ENCODE measurements at regions not wholly inside any gene's neighbourhood (a gene's known extent, or its start where the extent isn't known, plus 50 kb on each side); places are given as distances from the start of the nearest gene placed in this dataset.

DNA sequence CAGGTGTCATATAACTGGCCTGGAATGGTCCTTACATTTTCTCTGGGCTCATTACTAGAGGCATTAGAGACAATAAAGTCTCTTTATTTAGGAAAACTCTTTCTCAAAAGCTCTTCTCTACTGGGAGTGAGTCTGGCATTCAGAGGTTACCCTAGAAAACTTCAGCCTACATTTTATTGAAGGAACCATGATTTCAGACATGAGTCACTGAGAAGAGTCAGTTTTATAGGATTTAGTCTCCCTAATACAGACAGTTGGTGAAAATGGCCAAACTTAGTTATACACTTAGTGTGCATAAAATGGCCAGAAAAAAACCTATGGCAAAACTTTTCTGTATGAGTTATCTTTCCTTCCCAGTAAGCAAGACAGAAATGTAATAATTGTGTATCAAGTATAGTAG, 689.4 kb downstream of the ZEB2 start:
- H3K4me3 ChIP-seq (ENCODE audit: low read length): no peak overlapping the region
- DNase-seq (ENCODE audit: low read depth): no peak
- TF ChIP-seq, protein P1, sequence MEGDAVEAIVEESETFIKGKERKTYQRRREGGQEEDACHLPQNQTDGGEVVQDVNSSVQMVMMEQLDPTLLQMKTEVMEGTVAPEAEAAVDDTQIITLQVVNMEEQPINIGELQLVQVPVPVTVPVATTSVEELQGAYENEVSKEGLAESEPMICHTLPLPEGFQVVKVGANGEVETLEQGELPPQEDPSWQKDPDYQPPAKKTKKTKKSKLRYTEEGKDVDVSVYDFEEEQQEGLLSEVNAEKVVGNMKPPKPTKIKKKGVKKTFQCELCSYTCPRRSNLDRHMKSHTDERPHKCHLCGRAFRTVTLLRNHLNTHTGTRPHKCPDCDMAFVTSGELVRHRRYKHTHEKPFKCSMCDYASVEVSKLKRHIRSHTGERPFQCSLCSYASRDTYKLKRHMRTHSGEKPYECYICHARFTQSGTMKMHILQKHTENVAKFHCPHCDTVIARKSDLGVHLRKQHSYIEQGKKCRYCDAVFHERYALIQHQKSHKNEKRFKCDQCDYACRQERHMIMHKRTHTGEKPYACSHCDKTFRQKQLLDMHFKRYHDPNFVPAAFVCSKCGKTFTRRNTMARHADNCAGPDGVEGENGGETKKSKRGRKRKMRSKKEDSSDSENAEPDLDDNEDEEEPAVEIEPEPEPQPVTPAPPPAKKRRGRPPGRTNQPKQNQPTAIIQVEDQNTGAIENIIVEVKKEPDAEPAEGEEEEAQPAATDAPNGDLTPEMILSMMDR (conservative IDR thresholded peaks at IDR 0.05; ENCODE audit: low read length): no peak

DNA sequence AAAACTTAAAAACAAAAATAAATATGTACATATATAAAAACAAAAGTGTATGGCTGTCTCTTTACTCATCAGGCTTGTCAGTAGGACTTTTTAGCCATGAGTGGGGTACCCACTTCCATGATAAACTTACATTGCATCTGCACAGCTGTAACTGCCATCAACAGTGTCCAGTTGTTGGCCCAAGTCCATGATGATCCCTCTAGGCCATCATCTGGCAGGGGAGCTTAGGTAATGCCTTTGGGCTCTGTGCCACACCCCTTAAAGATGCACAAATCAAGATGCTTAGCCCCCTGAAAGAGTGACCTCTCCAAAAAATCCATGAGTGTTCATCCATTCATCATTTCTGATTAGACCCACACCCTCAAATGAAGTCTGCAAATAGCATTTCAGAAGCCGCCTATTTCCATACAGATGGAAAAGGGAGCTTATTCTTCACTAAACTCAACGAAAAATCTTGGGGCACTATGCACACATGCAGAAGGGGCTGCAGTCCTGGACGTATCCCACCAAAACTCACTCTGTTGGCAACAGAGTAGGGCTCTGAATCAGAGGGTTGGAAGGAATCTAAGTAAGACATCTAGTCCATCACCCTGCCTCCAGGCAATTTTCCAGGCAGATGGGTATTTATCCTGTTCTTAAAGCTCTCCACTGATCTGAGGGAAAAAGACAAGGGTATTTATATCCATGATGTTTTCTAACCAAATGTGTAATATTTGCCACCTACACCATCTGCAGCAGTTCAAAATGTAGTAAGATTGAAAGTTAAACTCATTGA, 691.0 kb downstream of the ZEB2 start:
- DNase-seq (ENCODE audit: low read depth): no peak
- H3K4me3 ChIP-seq (ENCODE audit: low read length): no peak overlapping the region
- TF ChIP-seq, protein P1 (conservative IDR thresholded peaks at IDR 0.05; ENCODE audit: low read length): no peak

DNA sequence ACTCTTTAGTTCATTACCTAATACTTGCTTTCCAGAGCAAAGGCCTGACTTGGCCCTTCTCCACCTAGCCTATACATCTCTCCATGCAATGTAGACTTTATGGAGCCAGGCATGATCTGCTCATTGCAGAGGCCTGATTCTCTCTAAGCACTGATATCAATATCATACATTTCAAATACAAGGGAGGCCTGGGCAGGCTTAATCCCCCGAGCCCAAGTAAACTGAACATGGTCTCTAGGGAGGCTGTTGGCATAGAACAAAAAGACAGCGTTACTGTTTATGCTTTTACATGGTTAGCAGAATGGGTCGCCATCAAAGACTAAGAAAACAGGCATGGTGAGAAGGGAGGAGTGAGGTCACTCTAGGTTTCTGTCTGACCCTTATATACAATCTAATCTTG, 695.1 kb downstream of the ZEB2 start:
- no peak for DNase-seq (ENCODE audit: low read depth)
- TF ChIP-seq, protein P1 (conservative IDR thresholded peaks at IDR 0.05; ENCODE audit: low read length): no peak
- no peak overlapping the region for H3K4me3 ChIP-seq (ENCODE audit: low read length)

DNA sequence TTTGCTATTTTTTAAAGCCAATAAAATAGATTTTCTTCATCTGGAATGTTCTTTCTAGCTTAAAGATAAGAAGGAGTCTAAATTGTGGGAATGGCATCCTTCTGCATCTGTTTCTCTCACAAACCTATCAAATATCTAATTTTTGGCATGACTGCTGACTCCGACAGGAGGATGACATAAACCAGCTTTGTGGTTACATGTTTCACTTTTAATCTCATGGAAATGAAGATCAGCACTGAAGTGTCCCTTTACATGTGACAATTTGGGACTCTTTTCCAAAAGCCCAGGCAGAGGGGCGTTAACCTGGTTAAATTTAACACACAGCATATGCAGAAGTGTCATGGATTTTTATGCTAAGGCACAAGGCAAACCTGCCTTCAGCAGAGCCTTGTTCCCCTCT, 694.7 kb downstream of the ARHGAP15 start:
- TF ChIP-seq, protein P1 (conservative IDR thresholded peaks at IDR 0.05; ENCODE audit: low read length): no peak
- no peak overlapping the region for H3K4me3 ChIP-seq (ENCODE audit: low read length)
- no peak for DNase-seq (ENCODE audit: low read depth)

DNA sequence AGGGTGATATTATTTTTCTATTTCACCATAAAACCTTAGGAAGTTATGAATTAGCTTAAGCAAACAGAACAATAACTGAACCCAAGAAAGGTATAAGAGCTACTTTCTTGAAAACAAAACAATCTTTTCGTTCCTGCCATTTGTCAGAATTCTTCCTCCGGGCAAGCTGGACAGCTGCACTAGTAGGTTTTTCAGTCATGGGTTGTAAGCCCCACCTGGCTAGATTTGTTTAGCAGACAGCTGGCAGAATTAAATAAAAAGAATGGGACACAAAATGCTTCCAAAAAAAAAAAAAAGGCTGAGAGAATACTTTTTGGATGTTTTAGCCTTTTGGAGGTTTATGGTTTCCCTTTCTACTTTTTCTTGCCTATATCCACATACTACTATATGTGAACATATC, 694.1 kb downstream of the ARHGAP15 start:
- TF ChIP-seq, protein P1 (conservative IDR thresholded peaks at IDR 0.05; ENCODE audit: low read length): no peak
- H3K4me3 ChIP-seq (ENCODE audit: low read length): no peak overlapping the region
- no peak for DNase-seq (ENCODE audit: low read depth)

DNA sequence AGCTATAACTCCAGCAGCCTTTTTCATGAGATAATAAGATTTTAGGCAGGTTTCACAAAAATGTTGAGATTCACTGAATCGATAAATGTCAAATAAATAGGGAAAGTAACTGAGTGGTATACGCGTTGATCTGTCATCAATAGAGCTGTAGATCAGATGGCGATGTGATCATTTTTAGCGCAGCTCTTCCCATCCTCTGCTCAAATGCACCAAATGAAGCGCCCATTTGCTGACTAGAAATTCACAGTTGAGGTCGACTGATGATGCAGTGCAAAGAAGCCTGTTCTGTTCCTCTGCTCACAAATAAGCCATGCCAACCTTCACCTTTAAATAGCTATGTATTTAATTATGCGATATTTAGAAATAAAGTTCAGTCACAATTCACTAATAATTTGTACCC, 693.5 kb downstream of the ARHGAP15 start:
- DNase-seq (ENCODE audit: low read depth): no peak
- TF ChIP-seq, protein P1 (conservative IDR thresholded peaks at IDR 0.05; ENCODE audit: low read length): no peak
- H3K4me3 ChIP-seq (ENCODE audit: low read length): no peak overlapping the region

DNA sequence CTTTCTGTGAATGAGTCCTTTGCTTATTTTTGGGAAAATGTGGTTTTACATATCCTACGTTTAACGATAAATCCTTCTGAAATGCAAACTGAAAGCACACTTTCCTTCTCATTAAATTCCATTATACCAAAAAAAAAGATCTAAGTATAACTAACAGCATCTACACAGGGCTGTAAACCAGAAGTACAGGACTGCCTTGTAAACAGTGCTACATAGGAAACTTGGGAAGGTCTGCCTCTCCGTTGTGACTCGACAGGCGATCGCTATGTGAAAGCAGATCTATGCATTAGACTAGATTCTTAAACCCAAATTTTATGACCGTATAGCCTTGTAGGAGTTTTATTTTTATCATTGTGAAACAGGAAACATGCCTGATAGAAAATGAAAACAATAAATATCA, 690.5 kb downstream of the ARHGAP15 start:
- TF ChIP-seq, protein P1 (conservative IDR thresholded peaks at IDR 0.05; ENCODE audit: low read length): no peak
- H3K4me3 ChIP-seq (ENCODE audit: low read length): peak overlapping the region; percentile 4; the same call in 1 of the 2 replicates
- DNase-seq (ENCODE audit: low read depth): no peak
